PC-9 (cell line): ENCODE measurements at regions not wholly inside any gene's neighbourhood (a gene's known extent, or its start where the extent isn't known, plus 50 kb on each side); places are given as distances from the start of the nearest gene placed in this dataset.

ENCODE experiments used
- BruUV-seq: library from RNA; stranded (reverse); fragments of 400-500 nt; replicated peaks from 2 replicates; lab custom pipeline; 2021; lab: Mats Ljungman, UMichigan
- CTCF ChIA-PET: fragments of 300-600 bp; sonication (Branson Sonifier 250); formaldehyde crosslinking; loops from one replicate; lab custom pipeline; 2022; ENCODE audit warnings: antibody characterized with exemption; lab: Charles Lee
- POLR2A ChIA-PET: fragments of 300-600 bp; sonication (Branson Sonifier 250); formaldehyde crosslinking; loops from one replicate; lab custom pipeline; 2022; ENCODE audit warnings: antibody characterized with exemption; ENCODE audit not compliant: unreplicated experiment; lab: Charles Lee
- DNase-seq, 2 experiments: peaks; one replicate each; pipeline versions ENCODE4 v3.0.0 to v3.0.0-alpha.2; 2015 to 2022; ENCODE audit warnings: mixed read lengths in 1 of 2
- H2AFZ ChIP-seq: fragments of 200-600 bp; sonication (generic); 2 replicates; pipeline ENCODE4 v1.8.1; 2017; ENCODE audit warnings: antibody characterized with exemption
- H3F3A ChIP-seq: fragments of 200-600 bp; sonication (generic); 2 replicates; pipeline ENCODE4 v1.8.1; 2017; ENCODE audit warnings: antibody characterized with exemption, mild to moderate bottlenecking, low read depth; ENCODE audit not compliant: insufficient read depth
- H3K27ac ChIP-seq: fragments of 200-600 bp; sonication (generic); 2 replicates; pipeline ENCODE4 v1.6.1; 2016; ENCODE audit warnings: mixed run types
- H3K27me3 ChIP-seq: fragments of 200-600 bp; sonication (generic); 2 replicates; pipeline ENCODE4 v1.6.1; 2016; ENCODE audit warnings: low read depth, mixed run types; ENCODE audit not compliant: insufficient read depth
- H3K36me3 ChIP-seq: fragments of 200-600 bp; sonication (generic); 2 replicates; pipeline ENCODE4 v1.6.1; 2016; ENCODE audit warnings: low read depth, mixed run types
- H3K4me1 ChIP-seq: fragments of 200-600 bp; sonication (generic); replicated peaks from 2 replicates; pipeline ENCODE4 v1.6.1; 2016; ENCODE audit warnings: mixed run types; ENCODE audit not compliant: insufficient read depth
- H3K4me2 ChIP-seq: fragments of 200-600 bp; sonication (generic); 2 replicates; pipeline ENCODE4 v1.6.1; 2017; ENCODE audit warnings: mixed run types
- H3K4me3 ChIP-seq: fragments of 200-600 bp; sonication (generic); 2 replicates; pipeline ENCODE4 v1.6.1; 2016; ENCODE audit warnings: mixed run types
- H3K79me2 ChIP-seq: fragments of 200-600 bp; sonication (generic); 2 replicates; pipeline ENCODE4 v1.6.1; 2017; ENCODE audit warnings: low read depth, mixed run types
- H3K9me2 ChIP-seq: fragments of 200-600 bp; sonication (generic); 2 replicates; pipeline ENCODE4 v1.8.1; 2017; ENCODE audit warnings: mild to moderate bottlenecking; ENCODE audit not compliant: insufficient read depth
- H3K9me3 ChIP-seq: fragments of 200-600 bp; sonication (generic); 2 replicates; pipeline ENCODE4 v1.8.1; 2016; ENCODE audit warnings: low read depth; ENCODE audit not compliant: insufficient read depth
- H4K20me1 ChIP-seq: fragments of 200-600 bp; sonication (generic); 2 replicates; pipeline ENCODE4 v1.8.1; 2017; ENCODE audit not compliant: insufficient read depth
- CTCF ChIP-seq: fragments of 200-600 bp; sonication (generic); conservative IDR thresholded peaks from 2 replicates; pipeline ENCODE4 v1.6.1; 2017; ENCODE audit warnings: mixed run types, antibody characterized with exemption, mild to moderate bottlenecking, moderate library complexity
- EZH2 ChIP-seq: fragments of 200-600 bp; sonication (generic); IDR thresholded peaks from 2 replicates; pipeline ENCODE4 v1.8.0; 2017; ENCODE audit warnings: antibody characterized with exemption, low read depth
- intact Hi-C: fragments of 100-400 bp; cut with micrococcal nuclease; formaldehyde crosslinking; loops from one replicate; pipeline ENCODE4 v1.10.0; 2022; ENCODE audit not compliant: unreplicated experiment

GRCh38 chr5:26239588-26239987 is 798.8 kb downstream of the CDH9 start:
- ChIA-PET CTCF (no interaction called here), POLR2A (interaction anchor here (0.6 kb wide), 1 partner anchor 174 kb away, joined by 6 read pairs; no protein-coding TSS in a partner anchor)
- Histone ChIP-seq H3K9me2 (no peaks in the 10 kb centered on the region), H4K20me1 (no peaks in the 10 kb centered on the region), H2AFZ (0 out of 2 replicates have a peak overlapping the region, but pooled peaks have one; percentile 21), H3K36me3 (no peaks in the 10 kb centered on the region), H3K27ac (no peak overlapping the region), H3K4me3 (no peak overlapping the region), H3K27me3 (no peaks in the 10 kb centered on the region), H3K9me3 (no peaks in the 10 kb centered on the region), H3F3A (no peaks in the 10 kb centered on the region), H3K4me2 (no peak overlapping the region), H3K4me1 (no peaks in the 10 kb centered on the region), H3K79me2 (no peaks in the 10 kb centered on the region)
- TF ChIP-seq EZH2 (no peak), CTCF (no peak)
- DNase-seq, result no peak
- intact Hi-C loops, result no loop called here
- BruUV-seq, result no TSS peak

GRCh38 chr5:26237489-26237888 is 800.9 kb downstream of the CDH9 start:
- Histone ChIP-seq H2AFZ (no peak overlapping the region), H3K4me2 (no peak overlapping the region), H3K36me3 (no peaks in the 10 kb centered on the region), H3K27ac (no peak overlapping the region), H3K79me2 (no peaks in the 10 kb centered on the region), H3K4me3 (no peak overlapping the region), H3K4me1 (no peaks in the 10 kb centered on the region), H3K9me3 (no peaks in the 10 kb centered on the region), H4K20me1 (no peaks in the 10 kb centered on the region), H3F3A (no peaks in the 10 kb centered on the region), H3K27me3 (no peaks in the 10 kb centered on the region), H3K9me2 (0 out of 2 replicates have a peak, but pooled peaks cover 3% of the 10 kb centered on the region)
- no peak for TF ChIP-seq EZH2
- no peak for TF ChIP-seq CTCF
- DNase-seq, result no peak
- intact Hi-C loops, result no loop called here
- CTCF ChIA-PET, result no interaction called here
- no TSS peak for BruUV-seq
- POLR2A ChIA-PET, result no interaction called here

- Histone ChIP-seq H3K9me2 (0 out of 2 replicates have a peak, but pooled peaks cover 3% of the 10 kb centered on the region), H4K20me1 (no peaks in the 10 kb centered on the region), H3K4me1 (no peaks in the 10 kb centered on the region), H2AFZ (no peak overlapping the region), H3F3A (no peaks in the 10 kb centered on the region), H3K9me3 (no peaks in the 10 kb centered on the region), H3K27ac (no peak overlapping the region), H3K4me3 (no peak overlapping the region), H3K27me3 (no peaks in the 10 kb centered on the region), H3K4me2 (no peak overlapping the region), H3K79me2 (no peaks in the 10 kb centered on the region), H3K36me3 (no peaks in the 10 kb centered on the region)
- intact Hi-C loops, result no loop called here
- ChIA-PET CTCF (no interaction called here), POLR2A (no interaction called here)
- no peak for DNase-seq
- no peak for TF ChIP-seq EZH2
- TF ChIP-seq CTCF, result no peak
- no TSS peak for BruUV-seq
Observed at GRCh38 chr5:26236936-26237335, 801.5 kb downstream of the CDH9 start.
